ENCODE measurements at regions not wholly inside any gene's neighbourhood (a gene's known extent, or its start where the extent isn't known, plus 50 kb on each side); places are given as distances from the start of the nearest gene placed in this dataset.

- H3K9me3 Mint-ChIP-seq (ENCODE audit: unreplicated experiment), result no peaks in the 10 kb centered on the region
- H3K27ac Mint-ChIP-seq (ENCODE audit: unreplicated experiment), result no peak overlapping the region
- no peak overlapping the region for H3K4me3 Mint-ChIP-seq (ENCODE audit: unreplicated experiment)
- H3K36me3 Mint-ChIP-seq (ENCODE audit: low read depth, unreplicated experiment), result no peaks in the 10 kb centered on the region
- no peak for TF ChIP-seq CTCF (IDR thresholded peaks at IDR 0.05; ENCODE audit: unreplicated experiment)
- peaks cover 6% of the 10 kb centered on the region for H3K27me3 Mint-ChIP-seq (ENCODE audit: unreplicated experiment)
- peaks cover 7% of the 10 kb centered on the region for H3K4me1 Mint-ChIP-seq (ENCODE audit: unreplicated experiment)
- no peak for DNase-seq (ENCODE audit: low spot score)
These were observed 375.5 kb downstream of the VRK1 start for GRCh38 chr14:97172644-97173043.

GRCh38 chr14:97177016-97177415 is 379.8 kb downstream of the VRK1 start:
- Mint-ChIP-seq H3K4me3 (ENCODE audit: unreplicated experiment) (no peak overlapping the region), H3K4me1 (ENCODE audit: unreplicated experiment) (peaks cover 26% of the 10 kb centered on the region), H3K27ac (ENCODE audit: unreplicated experiment) (peak overlapping the region; percentile 74), H3K27me3 (ENCODE audit: unreplicated experiment) (peaks cover 4% of the 10 kb centered on the region), H3K9me3 (ENCODE audit: unreplicated experiment) (no peaks in the 10 kb centered on the region), H3K36me3 (ENCODE audit: low read depth, unreplicated experiment) (peaks cover 3% of the 10 kb centered on the region)
- TF ChIP-seq CTCF (IDR thresholded peaks at IDR 0.05; ENCODE audit: unreplicated experiment), result no peak
- DNase-seq (ENCODE audit: low spot score), result peak; percentile 15

DNA sequence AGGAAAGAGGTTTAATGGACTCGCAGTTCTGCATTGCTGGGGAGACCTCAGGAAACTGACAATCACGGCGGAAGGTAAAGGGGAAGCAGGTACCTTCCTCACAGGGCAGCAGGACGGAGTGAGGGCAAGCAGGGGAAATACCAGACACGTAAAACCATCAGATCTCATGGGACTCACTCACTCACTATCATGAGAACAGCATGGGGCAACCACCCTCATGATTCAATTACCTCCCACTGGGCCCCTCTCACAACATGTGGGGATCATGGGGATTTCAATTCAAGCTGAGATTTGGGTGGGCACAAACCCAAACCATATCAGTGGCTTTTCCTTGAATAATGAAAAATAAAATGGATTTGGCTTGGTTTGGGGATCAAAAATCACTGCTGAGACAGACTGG is 380.5 kb downstream of the VRK1 start:
- DNase-seq (ENCODE audit: low spot score), result peak; percentile 11
- Mint-ChIP-seq H3K36me3 (ENCODE audit: low read depth, unreplicated experiment) (peaks cover 3% of the 10 kb centered on the region), H3K4me3 (ENCODE audit: unreplicated experiment) (no peak overlapping the region), H3K27me3 (ENCODE audit: unreplicated experiment) (peaks cover 4% of the 10 kb centered on the region), H3K4me1 (ENCODE audit: unreplicated experiment) (peaks cover 26% of the 10 kb centered on the region), H3K27ac (ENCODE audit: unreplicated experiment) (peak overlapping the region; percentile 74), H3K9me3 (ENCODE audit: unreplicated experiment) (no peaks in the 10 kb centered on the region)
- TF ChIP-seq CTCF (IDR thresholded peaks at IDR 0.05; ENCODE audit: unreplicated experiment), result no peak

- Mint-ChIP-seq H3K27ac (ENCODE audit: unreplicated experiment) (peak overlapping the region; percentile 57), H3K4me3 (ENCODE audit: unreplicated experiment) (no peak overlapping the region), H3K9me3 (ENCODE audit: unreplicated experiment) (no peaks in the 10 kb centered on the region), H3K4me1 (ENCODE audit: unreplicated experiment) (peaks cover 26% of the 10 kb centered on the region), H3K27me3 (ENCODE audit: unreplicated experiment) (peaks cover 4% of the 10 kb centered on the region), H3K36me3 (ENCODE audit: low read depth, unreplicated experiment) (peaks cover 3% of the 10 kb centered on the region)
- no peak for DNase-seq (ENCODE audit: low spot score)
- TF ChIP-seq CTCF (IDR thresholded peaks at IDR 0.05; ENCODE audit: unreplicated experiment), result no peak
These were observed 381.6 kb downstream of the VRK1 start for GRCh38 chr14:97178781-97179180.

GRCh38 chr14:97179573-97179972 is 382.4 kb downstream of the VRK1 start:
- peak overlapping the region; percentile 68 for H3K27ac Mint-ChIP-seq (ENCODE audit: unreplicated experiment)
- H3K27me3 Mint-ChIP-seq (ENCODE audit: unreplicated experiment), result peaks cover 4% of the 10 kb centered on the region
- peaks cover 26% of the 10 kb centered on the region for H3K4me1 Mint-ChIP-seq (ENCODE audit: unreplicated experiment)
- no peaks in the 10 kb centered on the region for H3K9me3 Mint-ChIP-seq (ENCODE audit: unreplicated experiment)
- no peak overlapping the region for H3K4me3 Mint-ChIP-seq (ENCODE audit: unreplicated experiment)
- TF ChIP-seq CTCF (IDR thresholded peaks at IDR 0.05; ENCODE audit: unreplicated experiment), result no peak
- no peak for DNase-seq (ENCODE audit: low spot score)
- H3K36me3 Mint-ChIP-seq (ENCODE audit: low read depth, unreplicated experiment), result peaks cover 3% of the 10 kb centered on the region
